Karpas-422 (cell line): ENCODE measurements at regions not wholly inside any gene's neighbourhood (a gene's known extent, or its start where the extent isn't known, plus 50 kb on each side); places are given as distances from the start of the nearest gene placed in this dataset.
A peak's percentile ranks its signal among the peaks of the same experiment; 100 is the strongest.

Experiments used
- DNase-seq: peaks from one replicate; pipeline ENCODE4 v3.0.0-alpha.2; 2015
- H2AFZ ChIP-seq: fragments of 200-600 bp; sonication (generic); 2 replicates; pipeline ENCODE4 v1.6.1; 2014; ENCODE audit warnings: antibody characterized with exemption, low read length, mixed read lengths
- H3K27ac ChIP-seq: fragments of 200-600 bp; sonication (generic); 2 replicates; pipeline ENCODE4 v1.5.1; 2014; ENCODE audit warnings: mild to moderate bottlenecking, low read length, moderate library complexity
- H3K27me3 ChIP-seq: fragments of 200-600 bp; sonication (generic); 2 replicates; pipeline ENCODE4 v1.6.1; 2014; ENCODE audit warnings: low read length, mixed read lengths
- H3K36me3 ChIP-seq: fragments of 200-600 bp; sonication (generic); 2 replicates; pipeline ENCODE4 v1.6.1; 2014; ENCODE audit warnings: low read length, mixed read lengths; ENCODE audit not compliant: insufficient read depth
- H3K4me1 ChIP-seq: fragments of 200-600 bp; sonication (generic); 2 replicates; pipeline ENCODE4 v1.6.1; 2014; ENCODE audit warnings: mild to moderate bottlenecking, low read length, mixed read lengths
- H3K4me2 ChIP-seq: fragments of 200-600 bp; sonication (generic); 2 replicates; pipeline ENCODE4 v1.6.1; 2014; ENCODE audit warnings: low read length, low read depth, mild to moderate bottlenecking; ENCODE audit not compliant: poor library complexity, severe bottlenecking
- H3K4me3 ChIP-seq: fragments of 200-600 bp; sonication (generic); 2 replicates; pipeline ENCODE4 v1.5.1; 2014; ENCODE audit warnings: mild to moderate bottlenecking, antibody characterized with exemption, low read length, mixed read lengths
- H3K79me2 ChIP-seq: fragments of 200-600 bp; sonication (generic); 2 replicates; pipeline ENCODE4 v1.6.1; 2014; ENCODE audit warnings: mild to moderate bottlenecking, low read length, mixed read lengths
- H3K9ac ChIP-seq: fragments of 200-600 bp; sonication (generic); 2 replicates; pipeline ENCODE4 v1.6.0; 2014; ENCODE audit warnings: low read length
- H3K9me2 ChIP-seq: fragments of 200-600 bp; sonication (generic), shearing (Covaris generic); replicated peaks from 2 replicates; pipeline ENCODE4 v1.6.0; 2014; ENCODE audit warnings: mild to moderate bottlenecking, low read length, moderate library complexity; ENCODE audit not compliant: insufficient read depth
- H3K9me3 ChIP-seq: fragments of 300-700, 200-600 bp; sonication (generic); 2 replicates; pipeline ENCODE4 v1.6.1; 2014; ENCODE audit warnings: low read length, mixed read lengths
- H4K20me1 ChIP-seq: fragments of 200-600 bp; sonication (generic); 2 replicates; pipeline ENCODE4 v1.6.1; 2014; ENCODE audit warnings: mild to moderate bottlenecking, antibody characterized with exemption, low read length, low read depth; ENCODE audit not compliant: insufficient read depth

GRCh38 chr14:61885203-61885961 lies 123.2 kb downstream of the SNAPC1 start:
- Histone ChIP-seq H3K4me3 (no peak overlapping the region), H3K9me2 (no peaks in the 10 kb centered on the region), H3K27me3 (no peaks in the 10 kb centered on the region), H3K36me3 (no peaks in the 10 kb centered on the region), H3K4me2 (peak overlapping the region; percentile 53), H4K20me1 (no peaks in the 10 kb centered on the region), H3K9me3 (no peaks in the 10 kb centered on the region), H3K27ac (peak overlapping the region; percentile 21), H3K4me1 (peaks cover 57% of the 10 kb centered on the region), H3K79me2 (no peaks in the 10 kb centered on the region), H2AFZ (peak overlapping the region; percentile 82), H3K9ac (no peak overlapping the region)
- DNase-seq = no peak

GRCh38 chr14:61887628-61888027 lies 125.4 kb downstream of the SNAPC1 start:
- DNase-seq = peak; percentile 67
- H3K4me1 ChIP-seq = peaks cover 72% of the 10 kb centered on the region
- no peak overlapping the region for H3K4me3 ChIP-seq
- peak overlapping the region; percentile 2 for H2AFZ ChIP-seq
- H3K9ac ChIP-seq = no peak overlapping the region
- no peaks in the 10 kb centered on the region for H3K9me2 ChIP-seq
- H3K79me2 ChIP-seq = no peaks in the 10 kb centered on the region
- H4K20me1 ChIP-seq = no peaks in the 10 kb centered on the region
- H3K27me3 ChIP-seq = no peaks in the 10 kb centered on the region
- no peaks in the 10 kb centered on the region for H3K9me3 ChIP-seq
- H3K27ac ChIP-seq = peak overlapping the region; percentile 30
- H3K36me3 ChIP-seq = no peaks in the 10 kb centered on the region
- no peak overlapping the region for H3K4me2 ChIP-seq

GRCh38 chr14:61889914-61890351 lies 127.7 kb downstream of the SNAPC1 start:
- peak overlapping the region; percentile 93 for H3K27ac ChIP-seq
- H3K9me2 ChIP-seq = no peaks in the 10 kb centered on the region
- H3K9me3 ChIP-seq = no peaks in the 10 kb centered on the region
- peak overlapping the region; percentile 66 for H2AFZ ChIP-seq
- H3K9ac ChIP-seq = peak overlapping the region; percentile 55
- no peaks in the 10 kb centered on the region for H3K79me2 ChIP-seq
- no peaks in the 10 kb centered on the region for H3K36me3 ChIP-seq
- peak; percentile 90 for DNase-seq
- no peaks in the 10 kb centered on the region for H3K27me3 ChIP-seq
- peaks cover 85% of the 10 kb centered on the region for H3K4me1 ChIP-seq
- H3K4me2 ChIP-seq = peak overlapping the region; percentile 53
- no peaks in the 10 kb centered on the region for H4K20me1 ChIP-seq
- H3K4me3 ChIP-seq = peak overlapping the region; percentile 31

- Histone ChIP-seq H3K9me2 (no peaks in the 10 kb centered on the region), H3K9me3 (no peaks in the 10 kb centered on the region), H3K4me2 (peak overlapping the region; percentile 53), H3K27ac (peak overlapping the region; percentile 93), H3K27me3 (no peaks in the 10 kb centered on the region), H3K79me2 (no peaks in the 10 kb centered on the region), H3K9ac (peak overlapping the region; percentile 55), H3K36me3 (no peaks in the 10 kb centered on the region), H2AFZ (peak overlapping the region; percentile 45), H3K4me1 (peaks cover 90% of the 10 kb centered on the region), H4K20me1 (no peaks in the 10 kb centered on the region), H3K4me3 (no peak overlapping the region)
- peak; percentile 75 for DNase-seq
Observed at GRCh38 chr14:61891170-61891569, 128.9 kb downstream of the SNAPC1 start.

GRCh38 chr14:61891810-61892209 lies 129.6 kb downstream of the SNAPC1 start:
- Histone ChIP-seq H4K20me1 (no peaks in the 10 kb centered on the region), H3K27ac (peak overlapping the region; percentile 93), H3K4me3 (no peak overlapping the region), H3K27me3 (no peaks in the 10 kb centered on the region), H3K79me2 (no peaks in the 10 kb centered on the region), H3K36me3 (no peaks in the 10 kb centered on the region), H3K4me1 (peaks cover 96% of the 10 kb centered on the region), H3K9ac (peak overlapping the region; percentile 55), H2AFZ (peak overlapping the region; percentile 45), H3K9me2 (no peaks in the 10 kb centered on the region), H3K9me3 (no peaks in the 10 kb centered on the region), H3K4me2 (peak overlapping the region; percentile 53)
- DNase-seq = no peak

GRCh38 chr14:61893371-61893940 lies 131.2 kb downstream of the SNAPC1 start:
- Histone ChIP-seq H3K9me3 (no peaks in the 10 kb centered on the region), H3K4me2 (peak overlapping the region; percentile 63), H3K9me2 (no peaks in the 10 kb centered on the region), H3K4me3 (peak overlapping the region; percentile 38), H3K79me2 (no peaks in the 10 kb centered on the region), H4K20me1 (no peaks in the 10 kb centered on the region), H3K27me3 (no peaks in the 10 kb centered on the region), H2AFZ (no peak overlapping the region), H3K36me3 (no peaks in the 10 kb centered on the region), H3K27ac (peak overlapping the region; percentile 93), H3K4me1 (peaks cover 99% of the 10 kb centered on the region), H3K9ac (peak overlapping the region; percentile 62)
- DNase-seq = peak; percentile 98

- Histone ChIP-seq H3K27ac (peak overlapping the region; percentile 93), H3K9me3 (no peaks in the 10 kb centered on the region), H3K4me2 (peak overlapping the region; percentile 63), H3K36me3 (no peaks in the 10 kb centered on the region), H2AFZ (0 out of 2 replicates have a peak overlapping the region, but pooled peaks have one; percentile 16), H3K9ac (peak overlapping the region; percentile 62), H3K4me1 (peaks cover 100% of the 10 kb centered on the region), H4K20me1 (no peaks in the 10 kb centered on the region), H3K9me2 (no peaks in the 10 kb centered on the region), H3K4me3 (peak overlapping the region; percentile 38), H3K27me3 (no peaks in the 10 kb centered on the region), H3K79me2 (no peaks in the 10 kb centered on the region)
- DNase-seq = peak; percentile 98
Observed at GRCh38 chr14:61894452-61895077, 132.3 kb downstream of the SNAPC1 start.

- Histone ChIP-seq H3K4me3 (peak overlapping the region; percentile 27; the same call in 1 of the 2 replicates), H2AFZ (peak overlapping the region; percentile 11; the same call in 1 of the 2 replicates), H3K9me2 (no peaks in the 10 kb centered on the region), H3K27ac (peak overlapping the region; percentile 64), H3K79me2 (no peaks in the 10 kb centered on the region), H3K36me3 (no peaks in the 10 kb centered on the region), H3K9ac (peak overlapping the region; percentile 10), H3K4me2 (peak overlapping the region; percentile 52), H3K9me3 (no peaks in the 10 kb centered on the region), H3K4me1 (peaks cover 76% of the 10 kb centered on the region), H4K20me1 (no peaks in the 10 kb centered on the region), H3K27me3 (no peaks in the 10 kb centered on the region)
- DNase-seq = peak; percentile 67
Observed at GRCh38 chr14:61897300-61897699, 135.1 kb downstream of the SNAPC1 start.
